Muscle layer of duodenum (tissue), 2 donors: ENCODE measurements at regions not wholly inside any gene's neighbourhood (a gene's known extent, or its start where the extent isn't known, plus 50 kb on each side); places are given as distances from the start of the nearest gene placed in this dataset.
"Not testable (repeated sequence)": the region's sequence is repeated elsewhere in the genome, so short reads cannot be mapped to it uniquely, and the experiment has no call there.

Source experiments
- H3K27ac ChIP-seq: one replicate; pipeline ENCODE4 v1.7.0; 2013; ENCODE audit warnings: mild to moderate bottlenecking, low read length
- H3K27me3 ChIP-seq: one replicate; pipeline ENCODE4 v1.7.0; 2013; ENCODE audit warnings: low read depth, mild to moderate bottlenecking, control low read depth, low read length
- H3K36me3 ChIP-seq, 2 donors: one replicate each; pipeline ENCODE4 v1.7.0; 2013; ENCODE audit warnings: low read length in 2 of 2, control low read depth in 1 of 2, mild to moderate bottlenecking in 1 of 2; ENCODE audit not compliant: insufficient read depth in 2 of 2, control insufficient read depth in 1 of 2
- H3K4me1 ChIP-seq, 2 donors: one replicate each; pipeline ENCODE4 v1.7.0; 2013; ENCODE audit warnings: low read length in 2 of 2, mild to moderate bottlenecking in 2 of 2, control low read depth in 1 of 2, moderate library complexity in 1 of 2; ENCODE audit not compliant: insufficient read depth in 2 of 2, control insufficient read depth in 1 of 2
- H3K4me3 ChIP-seq, 2 donors: one replicate each; pipeline ENCODE4 v1.7.0; 2013; ENCODE audit warnings: low read length in 2 of 2, low read depth in 1 of 2, mild to moderate bottlenecking in 1 of 2
- H3K9me3 ChIP-seq, 2 donors: one replicate each; pipeline ENCODE4 v1.7.0; 2013; ENCODE audit warnings: low read length in 2 of 2, control low read depth in 1 of 2, mild to moderate bottlenecking in 1 of 2; ENCODE audit not compliant: control insufficient read depth in 1 of 2
- donor health status: healthy.

GRCh38 chr4:123159479-123159878 is 237.1 kb upstream of the NUDT6 start:
- Histone ChIP-seq H3K27me3 (no peaks in the 10 kb centered on the region), H3K27ac (no peak overlapping the region), H3K9me3 (no peaks in the 10 kb centered on the region), H3K4me1 (no peaks in the 10 kb centered on the region), H3K36me3 (no peaks in the 10 kb centered on the region), H3K4me3 (no peak overlapping the region)

- H3K4me3 ChIP-seq, result no peak overlapping the region
- no peaks in the 10 kb centered on the region for H3K36me3 ChIP-seq
- H3K9me3 ChIP-seq, result no peaks in the 10 kb centered on the region
- no peaks in the 10 kb centered on the region for H3K27me3 ChIP-seq
- H3K4me1 ChIP-seq, result no peaks in the 10 kb centered on the region
- no peak overlapping the region for H3K27ac ChIP-seq
Measured at GRCh38 chr4:123162859-123163258, 233.7 kb upstream of the SPRY1 start.

GRCh38 chr4:123163501-123163900 is 233.1 kb upstream of the SPRY1 start:
- H3K27ac ChIP-seq, result no peak overlapping the region
- H3K27me3 ChIP-seq, result no peaks in the 10 kb centered on the region
- no peaks in the 10 kb centered on the region for H3K9me3 ChIP-seq
- H3K4me1 ChIP-seq, result no peaks in the 10 kb centered on the region
- H3K36me3 ChIP-seq, result no peaks in the 10 kb centered on the region
- H3K4me3 ChIP-seq, result no peak overlapping the region

- Histone ChIP-seq H3K27ac (no peak overlapping the region), H3K4me1 (no peaks in the 10 kb centered on the region), H3K36me3 (no peaks in the 10 kb centered on the region), H3K27me3 (no peaks in the 10 kb centered on the region), H3K9me3 (no peaks in the 10 kb centered on the region), H3K4me3 (no peak overlapping the region)
Measured at GRCh38 chr4:123166023-123166422, 230.6 kb upstream of the SPRY1 start.

GRCh38 chr4:123167931-123168330 is 228.7 kb upstream of the SPRY1 start:
- Histone ChIP-seq H3K27ac (no peak overlapping the region), H3K4me3 (no peak overlapping the region), H3K27me3 (no peaks in the 10 kb centered on the region), H3K4me1 (no peaks in the 10 kb centered on the region), H3K36me3 (no peaks in the 10 kb centered on the region), H3K9me3 (no peaks in the 10 kb centered on the region)

- Histone ChIP-seq H3K36me3 (no peaks in the 10 kb centered on the region), H3K4me1 (no peaks in the 10 kb centered on the region), H3K27ac (no peak overlapping the region), H3K27me3 (no peaks in the 10 kb centered on the region), H3K9me3 (no peaks in the 10 kb centered on the region), H3K4me3 (no peak overlapping the region)
Measured at GRCh38 chr4:123168812-123169211, 227.8 kb upstream of the SPRY1 start.

- Histone ChIP-seq H3K27me3 (no peaks in the 10 kb centered on the region), H3K4me3 (no peak overlapping the region), H3K27ac (no peak overlapping the region), H3K36me3 (no peaks in the 10 kb centered on the region), H3K9me3 (no peaks in the 10 kb centered on the region), H3K4me1 (no peaks in the 10 kb centered on the region)
Measured at GRCh38 chr4:123170843-123171242, 225.8 kb upstream of the SPRY1 start.

- Histone ChIP-seq H3K36me3 (no peaks in the 10 kb centered on the region), H3K27me3 (no peaks in the 10 kb centered on the region), H3K4me1 (no peaks in the 10 kb centered on the region), H3K9me3 (no peaks in the 10 kb centered on the region), H3K4me3 (no peak overlapping the region), H3K27ac (no peak overlapping the region)
Measured at GRCh38 chr4:123176605-123177004, 220.0 kb upstream of the SPRY1 start.

GRCh38 chr4:123182289-123182688 is 214.3 kb upstream of the SPRY1 start:
- H3K9me3 ChIP-seq, result no peaks in the 10 kb centered on the region
- H3K27me3 ChIP-seq, result no peaks in the 10 kb centered on the region
- no peaks in the 10 kb centered on the region for H3K36me3 ChIP-seq
- H3K4me1 ChIP-seq, result no peaks in the 10 kb centered on the region
- H3K4me3 ChIP-seq, result no peak overlapping the region
- no peak overlapping the region for H3K27ac ChIP-seq

GRCh38 chr4:123183308-123183707 is 213.3 kb upstream of the SPRY1 start:
- Histone ChIP-seq H3K4me1 (no peaks in the 10 kb centered on the region), H3K36me3 (no peaks in the 10 kb centered on the region), H3K4me3 (no peak overlapping the region), H3K27ac (no peak overlapping the region), H3K27me3 (no peaks in the 10 kb centered on the region), H3K9me3 (no peaks in the 10 kb centered on the region)

- H3K27me3 ChIP-seq, H3K9me3 ChIP-seq, H3K27ac ChIP-seq, H3K4me1 ChIP-seq, H3K4me3 ChIP-seq, H3K36me3 ChIP-seq: not testable (repeated sequence)
Measured at GRCh38 chr4:123183754-123184153, 212.8 kb upstream of the SPRY1 start.

- Histone ChIP-seq H3K9me3 (no peaks in the 10 kb centered on the region), H3K4me1 (no peaks in the 10 kb centered on the region), H3K4me3 (no peak overlapping the region), H3K27me3 (no peaks in the 10 kb centered on the region), H3K27ac (no peak overlapping the region), H3K36me3 (no peaks in the 10 kb centered on the region)
Measured at GRCh38 chr4:123186731-123187130, 209.9 kb upstream of the SPRY1 start.
